Liver (tissue), 3 donors: ENCODE measurements at regions not wholly inside any gene's neighbourhood (a gene's known extent, or its start where the extent isn't known, plus 50 kb on each side); places are given as distances from the start of the nearest gene placed in this dataset.

ENCODE experiments used
- HNF4A ChIP-seq, 2 donors: conservative IDR thresholded peaks; 2 replicates each; pipeline ENCODE4 v1.6.1; 2016; ENCODE audit warnings: antibody characterized with exemption in 2 of 2, mild to moderate bottlenecking in 2 of 2
- YY1 ChIP-seq: IDR thresholded peaks from 2 replicates; pipeline ENCODE4 v1.6.1; 2016; ENCODE audit warnings: antibody characterized with exemption, mild to moderate bottlenecking
- TF ChIP-seq, protein P1 (sequence below): fragments of 150-350 bp; IDR thresholded peaks from 2 replicates; pipeline ENCODE4 v1.5.1; 2017; ENCODE audit warnings: improper control_type of control experiment, low read depth, low read length; ENCODE audit not compliant: missing input control
- donor health status: healthy.
- donor health status: healthy.

GRCh38 chr3:168495270-168495669, 399.5 kb upstream of the GOLIM4 start:
- TF ChIP-seq YY1: no peak
- TF ChIP-seq, protein P1, sequence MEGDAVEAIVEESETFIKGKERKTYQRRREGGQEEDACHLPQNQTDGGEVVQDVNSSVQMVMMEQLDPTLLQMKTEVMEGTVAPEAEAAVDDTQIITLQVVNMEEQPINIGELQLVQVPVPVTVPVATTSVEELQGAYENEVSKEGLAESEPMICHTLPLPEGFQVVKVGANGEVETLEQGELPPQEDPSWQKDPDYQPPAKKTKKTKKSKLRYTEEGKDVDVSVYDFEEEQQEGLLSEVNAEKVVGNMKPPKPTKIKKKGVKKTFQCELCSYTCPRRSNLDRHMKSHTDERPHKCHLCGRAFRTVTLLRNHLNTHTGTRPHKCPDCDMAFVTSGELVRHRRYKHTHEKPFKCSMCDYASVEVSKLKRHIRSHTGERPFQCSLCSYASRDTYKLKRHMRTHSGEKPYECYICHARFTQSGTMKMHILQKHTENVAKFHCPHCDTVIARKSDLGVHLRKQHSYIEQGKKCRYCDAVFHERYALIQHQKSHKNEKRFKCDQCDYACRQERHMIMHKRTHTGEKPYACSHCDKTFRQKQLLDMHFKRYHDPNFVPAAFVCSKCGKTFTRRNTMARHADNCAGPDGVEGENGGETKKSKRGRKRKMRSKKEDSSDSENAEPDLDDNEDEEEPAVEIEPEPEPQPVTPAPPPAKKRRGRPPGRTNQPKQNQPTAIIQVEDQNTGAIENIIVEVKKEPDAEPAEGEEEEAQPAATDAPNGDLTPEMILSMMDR: no peak
- TF ChIP-seq HNF4A (conservative IDR thresholded peaks at IDR 0.05): no peak
